GM12865 (cell line): ENCODE measurements at regions not wholly inside any gene's neighbourhood (a gene's known extent, or its start where the extent isn't known, plus 50 kb on each side); places are given as distances from the start of the nearest gene placed in this dataset.

Source experiments
- DNase-seq: peaks from one replicate; pipeline ENCODE4 v3.0.0; 2010; ENCODE audit warnings: low read depth
- H3K4me3 ChIP-seq: 2 replicates; pipeline ENCODE4 v1.5.1; 2011; ENCODE audit warnings: mild to moderate bottlenecking, low read depth, low read length, control low read depth
- CTCF ChIP-seq: IDR thresholded peaks from 2 replicates; pipeline ENCODE4 v1.5.1; 2011; ENCODE audit warnings: low read length, control low read depth, low read depth, inconsistent platforms; ENCODE audit not compliant: insufficient read depth; ENCODE audit errors: missing control alignments

- TF ChIP-seq CTCF = no peak
- no peak overlapping the region for H3K4me3 ChIP-seq
- peak; percentile 8 for DNase-seq
These were observed 53.7 kb upstream of the HDAC4 start for GRCh38 chr2:239454507-239454906.
